ENCODE measurements at regions not wholly inside any gene's neighbourhood (a gene's known extent, or its start where the extent isn't known, plus 50 kb on each side); places are given as distances from the start of the nearest gene placed in this dataset.

GRCh38 chr1:56236688-56237087 is 342.7 kb downstream of the PLPP3 start:
- Histone ChIP-seq H3K27me3 (replicated peaks) (no peaks in the 10 kb centered on the region), H3K4me3 (no peak overlapping the region), H3K36me3 (no peaks in the 10 kb centered on the region), H3K27ac (no peak overlapping the region), H3K4me1 (replicated peaks) (no peaks in the 10 kb centered on the region), H3K9me3 (replicated peaks) (no peaks in the 10 kb centered on the region)
- no peak for DNase-seq (ENCODE audit: low read depth in 1 of 2, low spot score in 2 of 2)

GRCh38 chr1:56235909-56236510 is 343.4 kb downstream of the PLPP3 start:
- Histone ChIP-seq H3K9me3 (replicated peaks) (no peaks in the 10 kb centered on the region), H3K4me3 (no peak overlapping the region), H3K36me3 (no peaks in the 10 kb centered on the region), H3K27ac (no peak overlapping the region), H3K27me3 (replicated peaks) (no peaks in the 10 kb centered on the region), H3K4me1 (replicated peaks) (no peaks in the 10 kb centered on the region)
- DNase-seq (ENCODE audit: low read depth in 1 of 2, low spot score in 2 of 2) = no peak

GRCh38 chr1:56229186-56229585 is 350.2 kb downstream of the PLPP3 start:
- Histone ChIP-seq H3K4me3 (no peak overlapping the region), H3K36me3 (no peaks in the 10 kb centered on the region), H3K27me3 (replicated peaks) (no peaks in the 10 kb centered on the region), H3K4me1 (replicated peaks) (no peaks in the 10 kb centered on the region), H3K9me3 (replicated peaks) (no peaks in the 10 kb centered on the region), H3K27ac (no peak overlapping the region)
- DNase-seq (ENCODE audit: low read depth in 1 of 2, low spot score in 2 of 2) = no peak

GRCh38 chr1:56227886-56228285 is 351.5 kb downstream of the PLPP3 start:
- Histone ChIP-seq H3K27me3 (replicated peaks) (no peaks in the 10 kb centered on the region), H3K9me3 (replicated peaks) (no peaks in the 10 kb centered on the region), H3K36me3 (no peaks in the 10 kb centered on the region), H3K27ac (no peak overlapping the region), H3K4me3 (no peak overlapping the region), H3K4me1 (replicated peaks) (no peaks in the 10 kb centered on the region)
- no peak for DNase-seq (ENCODE audit: low read depth in 1 of 2, low spot score in 2 of 2)

GRCh38 chr1:56227401-56227800 is 352.0 kb downstream of the PLPP3 start:
- H3K9me3 ChIP-seq (replicated peaks) = no peaks in the 10 kb centered on the region
- no peaks in the 10 kb centered on the region for H3K36me3 ChIP-seq
- H3K4me1 ChIP-seq (replicated peaks) = no peaks in the 10 kb centered on the region
- H3K27me3 ChIP-seq (replicated peaks) = no peaks in the 10 kb centered on the region
- H3K27ac ChIP-seq = no peak overlapping the region
- no peak for DNase-seq (ENCODE audit: low read depth in 1 of 2, low spot score in 2 of 2)
- no peak overlapping the region for H3K4me3 ChIP-seq

- H3K4me1 ChIP-seq (replicated peaks) = no peaks in the 10 kb centered on the region
Observed at GRCh38 chr1:56225964-56226815, 353.2 kb downstream of the PLPP3 start.

GRCh38 chr1:56223968-56224367 is 355.4 kb downstream of the PLPP3 start:
- Histone ChIP-seq H3K27ac (no peak overlapping the region), H3K4me1 (replicated peaks) (no peaks in the 10 kb centered on the region), H3K27me3 (replicated peaks) (no peaks in the 10 kb centered on the region), H3K9me3 (replicated peaks) (no peaks in the 10 kb centered on the region), H3K36me3 (no peaks in the 10 kb centered on the region), H3K4me3 (no peak overlapping the region)
- no peak for DNase-seq (ENCODE audit: low read depth in 1 of 2, low spot score in 2 of 2)

More at GRCh38 chr1:56225964-56226815, 353.2 kb downstream of the PLPP3 start:
- H3K4me3 ChIP-seq = no peak overlapping the region
- no peaks in the 10 kb centered on the region for H3K9me3 ChIP-seq (replicated peaks)
- no peaks in the 10 kb centered on the region for H3K27me3 ChIP-seq (replicated peaks)
- H3K27ac ChIP-seq = no peak overlapping the region
- H3K36me3 ChIP-seq = no peaks in the 10 kb centered on the region
- no peak for DNase-seq (ENCODE audit: low read depth in 1 of 2, low spot score in 2 of 2)

GRCh38 chr1:56222914-56223540 is 356.3 kb downstream of the PLPP3 start:
- Histone ChIP-seq H3K4me1 (replicated peaks) (no peaks in the 10 kb centered on the region), H3K9me3 (replicated peaks) (no peaks in the 10 kb centered on the region), H3K27me3 (replicated peaks) (no peaks in the 10 kb centered on the region), H3K27ac (no peak overlapping the region), H3K4me3 (no peak overlapping the region), H3K36me3 (no peaks in the 10 kb centered on the region)
- no peak for DNase-seq (ENCODE audit: low read depth in 1 of 2, low spot score in 2 of 2)

- no peaks in the 10 kb centered on the region for H3K9me3 ChIP-seq (replicated peaks)
- H3K27ac ChIP-seq = no peak overlapping the region
- no peak overlapping the region for H3K4me3 ChIP-seq
- peaks cover 7% of the 10 kb centered on the region for H3K4me1 ChIP-seq (replicated peaks)
- no peaks in the 10 kb centered on the region for H3K36me3 ChIP-seq
- no peaks in the 10 kb centered on the region for H3K27me3 ChIP-seq (replicated peaks)
- DNase-seq (ENCODE audit: low read depth in 1 of 2, low spot score in 2 of 2) = no peak
Observed at GRCh38 chr1:56220021-56220420, 359.3 kb downstream of the PLPP3 start.

- H3K27me3 ChIP-seq (replicated peaks) = no peaks in the 10 kb centered on the region
- H3K27ac ChIP-seq = no peak overlapping the region
- H3K36me3 ChIP-seq = no peaks in the 10 kb centered on the region
- no peak overlapping the region for H3K4me3 ChIP-seq
- H3K4me1 ChIP-seq (replicated peaks) = peaks cover 7% of the 10 kb centered on the region
- no peaks in the 10 kb centered on the region for H3K9me3 ChIP-seq (replicated peaks)
- no peak for DNase-seq (ENCODE audit: low read depth in 1 of 2, low spot score in 2 of 2)
Observed at GRCh38 chr1:56218023-56218422, 361.3 kb downstream of the PLPP3 start.

GRCh38 chr1:56216218-56216617 is 363.1 kb downstream of the PLPP3 start:
- H3K27ac ChIP-seq = no peak overlapping the region
- H3K4me1 ChIP-seq (replicated peaks) = peaks cover 7% of the 10 kb centered on the region
- H3K36me3 ChIP-seq = no peaks in the 10 kb centered on the region
- H3K4me3 ChIP-seq = no peak overlapping the region
- no peak for DNase-seq (ENCODE audit: low read depth in 1 of 2, low spot score in 2 of 2)
- no peaks in the 10 kb centered on the region for H3K9me3 ChIP-seq (replicated peaks)
- H3K27me3 ChIP-seq (replicated peaks) = no peaks in the 10 kb centered on the region

- Histone ChIP-seq H3K36me3 (no peaks in the 10 kb centered on the region), H3K4me1 (replicated peaks) (peaks cover 7% of the 10 kb centered on the region), H3K27me3 (replicated peaks) (no peaks in the 10 kb centered on the region), H3K4me3 (no peak overlapping the region), H3K27ac (no peak overlapping the region), H3K9me3 (replicated peaks) (no peaks in the 10 kb centered on the region)
- no peak for DNase-seq (ENCODE audit: low read depth in 1 of 2, low spot score in 2 of 2)
Observed at GRCh38 chr1:56215771-56216170, 363.6 kb downstream of the PLPP3 start.

- no peaks in the 10 kb centered on the region for H3K9me3 ChIP-seq (replicated peaks)
- H3K4me3 ChIP-seq = no peak overlapping the region
- no peaks in the 10 kb centered on the region for H3K27me3 ChIP-seq (replicated peaks)
- no peak for DNase-seq (ENCODE audit: low read depth in 1 of 2, low spot score in 2 of 2)
- H3K4me1 ChIP-seq (replicated peaks) = peaks cover 7% of the 10 kb centered on the region
- H3K36me3 ChIP-seq = no peaks in the 10 kb centered on the region
- no peak overlapping the region for H3K27ac ChIP-seq
Observed at GRCh38 chr1:56215086-56215485, 364.3 kb downstream of the PLPP3 start.

- Histone ChIP-seq H3K4me1 (replicated peaks) (peaks cover 7% of the 10 kb centered on the region), H3K27ac (no peak overlapping the region), H3K4me3 (no peak overlapping the region), H3K27me3 (replicated peaks) (no peaks in the 10 kb centered on the region), H3K9me3 (replicated peaks) (no peaks in the 10 kb centered on the region), H3K36me3 (no peaks in the 10 kb centered on the region)
- DNase-seq (ENCODE audit: low read depth in 1 of 2, low spot score in 2 of 2) = no peak
Observed at GRCh38 chr1:56213068-56213467, 366.3 kb downstream of the PLPP3 start.

Measured in SJSA1 (cell line).